PC-3 (cell line): ENCODE measurements at regions not wholly inside any gene's neighbourhood (a gene's known extent, or its start where the extent isn't known, plus 50 kb on each side); places are given as distances from the start of the nearest gene placed in this dataset.
A peak's percentile ranks its signal among the peaks of the same experiment; 100 is the strongest.

Experiments
- ATAC-seq: fragments of 200-7000 bp; cut with Tn5 transposase; 2 replicates; pipeline ENCODE4 v1.9.1; 2020; ENCODE audit warnings: mild to moderate bottlenecking, moderate library complexity
- BruUV-seq: library from RNA; stranded (reverse); fragments of 400-500 nt; replicated peaks from 2 replicates; lab custom pipeline; 2021; lab: Mats Ljungman, UMichigan
- CTCF ChIA-PET: fragments of 300-600 bp; sonication (Branson Sonifier 250); formaldehyde crosslinking; loops from one replicate; lab custom pipeline; 2022; ENCODE audit warnings: antibody characterized with exemption; lab: Charles Lee
- POLR2A ChIA-PET: fragments of 300-600 bp; sonication (Branson Sonifier 250); formaldehyde crosslinking; loops from one replicate; lab custom pipeline; 2022; ENCODE audit warnings: antibody characterized with exemption; ENCODE audit not compliant: unreplicated experiment; lab: Charles Lee
- DNase-seq: peaks from one replicate; pipeline ENCODE4 v3.0.0-alpha.2; 2015
- H2AFZ ChIP-seq: fragments of 300-600 bp; sonication (generic); 2 replicates; pipeline ENCODE4 v1.6.0; 2016; ENCODE audit warnings: antibody characterized with exemption, low read length
- H3F3A ChIP-seq: fragments of 300-600 bp; sonication (generic); one replicate; pipeline ENCODE4 v1.6.0; 2017; ENCODE audit warnings: antibody characterized with exemption, low read length, control low read depth, mild to moderate bottlenecking; ENCODE audit not compliant: unreplicated experiment
- H3K27ac ChIP-seq: fragments of 300-600 bp; sonication (generic); 2 replicates; pipeline ENCODE4 v1.5.1; 2016; ENCODE audit warnings: mild to moderate bottlenecking, low read length
- H3K27me3 ChIP-seq: fragments of 300-600 bp; sonication (generic); 2 replicates; pipeline ENCODE4 v1.6.1; 2016; ENCODE audit warnings: low read length, mixed read lengths
- H3K36me3 ChIP-seq: fragments of 300-600 bp; sonication (generic); 2 replicates; pipeline ENCODE4 v1.6.1; 2016; ENCODE audit warnings: low read depth, mixed run types, low read length, mixed read lengths
- H3K4me1 ChIP-seq: fragments of 300-600 bp; sonication (generic); 2 replicates; pipeline ENCODE4 v1.5.1; 2016; ENCODE audit warnings: low read length; ENCODE audit not compliant: insufficient read depth
- H3K4me2 ChIP-seq: fragments of 300-600 bp; sonication (generic); 2 replicates; pipeline ENCODE4 v1.6.0; 2016; ENCODE audit warnings: low read length
- H3K4me3 ChIP-seq: fragments of 300-600 bp; sonication (generic); 2 replicates; pipeline ENCODE4 v1.5.1; 2016; ENCODE audit warnings: mild to moderate bottlenecking, low read length, mixed read lengths
- H3K79me2 ChIP-seq: fragments of 300-600 bp; sonication (generic); 2 replicates; pipeline ENCODE4 v1.6.1; 2017; ENCODE audit warnings: low read length, mixed read lengths
- H3K9ac ChIP-seq: fragments of 300-600 bp; sonication (generic); 2 replicates; pipeline ENCODE4 v1.6.0; 2016; ENCODE audit warnings: mild to moderate bottlenecking, low read length
- H3K9me2 ChIP-seq: fragments of 300-600 bp; sonication (generic); replicated peaks from 2 replicates; pipeline ENCODE4 v1.6.1; 2016; ENCODE audit warnings: mixed run types, low read length, mixed read lengths
- H3K9me3 ChIP-seq: fragments of 300-600 bp; sonication (generic); 2 replicates; pipeline ENCODE4 v1.6.1; 2016; ENCODE audit warnings: low read length, mixed read lengths
- H4K20me1 ChIP-seq: fragments of 300-600 bp; sonication (generic); 2 replicates; pipeline ENCODE4 v1.6.1; 2016; ENCODE audit warnings: low read length, mixed read lengths
- EZH2 ChIP-seq: fragments of 300-600 bp; sonication (generic); IDR thresholded peaks from one replicate; pipeline ENCODE4 v1.6.1; 2017; ENCODE audit warnings: antibody characterized with exemption, mild to moderate bottlenecking, low read length; ENCODE audit not compliant: unreplicated experiment
- EZH2phosphoT487 ChIP-seq: fragments of 300-600 bp; sonication (generic); IDR thresholded peaks from 2 replicates; pipeline ENCODE4 v1.6.1; 2018; ENCODE audit warnings: mild to moderate bottlenecking, antibody characterized with exemption, low read length, borderline replicate concordance
- intact Hi-C: fragments of 100-400 bp; cut with micrococcal nuclease; formaldehyde crosslinking; loops from 2 replicates; pipeline ENCODE4 v1.9.0; 2023
- TF ChIP-seq, protein P1 (sequence below): fragments of 300-600 bp; sonication (generic); conservative IDR thresholded peaks from 2 replicates; pipeline ENCODE4 v1.5.1; 2017; ENCODE audit warnings: antibody characterized with exemption, low read depth, mild to moderate bottlenecking, low read length

DNA sequence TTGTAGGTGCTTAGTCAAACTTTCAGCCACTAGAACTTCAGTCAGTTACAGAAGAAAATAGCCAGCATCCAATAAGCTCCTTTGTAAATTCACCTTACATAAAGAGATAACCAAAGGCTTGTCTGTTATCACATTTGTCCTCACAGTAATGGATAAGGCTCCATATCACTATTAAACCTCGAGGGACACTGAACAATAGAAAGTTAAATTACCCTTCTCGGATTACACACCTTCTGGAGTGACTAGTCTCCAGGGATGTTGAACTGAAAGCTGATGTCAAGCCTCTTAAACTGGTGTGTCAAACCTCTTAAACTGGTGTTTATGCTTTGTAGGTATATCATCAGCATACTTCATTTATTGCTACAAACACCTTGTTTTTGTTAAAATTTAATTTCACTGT is 639.0 kb downstream of the CENPC start:
- POLR2A ChIA-PET, result no interaction called here
- Histone ChIP-seq H3K4me2 (no peak overlapping the region), H3K9me2 (no peaks in the 10 kb centered on the region), H3K27ac (no peak overlapping the region), H3K79me2 (no peaks in the 10 kb centered on the region), H3K4me3 (no peak overlapping the region), H3K36me3 (no peaks in the 10 kb centered on the region), H3K9me3 (no peaks in the 10 kb centered on the region), H3F3A (no peaks in the 10 kb centered on the region), H3K4me1 (no peaks in the 10 kb centered on the region), H2AFZ (no peak overlapping the region), H4K20me1 (no peaks in the 10 kb centered on the region), H3K9ac (no peak overlapping the region), H3K27me3 (no peaks in the 10 kb centered on the region)
- BruUV-seq, result no TSS peak
- TF ChIP-seq EZH2phosphoT487 (no peak), EZH2 (no peak)
- TF ChIP-seq, protein P1, sequence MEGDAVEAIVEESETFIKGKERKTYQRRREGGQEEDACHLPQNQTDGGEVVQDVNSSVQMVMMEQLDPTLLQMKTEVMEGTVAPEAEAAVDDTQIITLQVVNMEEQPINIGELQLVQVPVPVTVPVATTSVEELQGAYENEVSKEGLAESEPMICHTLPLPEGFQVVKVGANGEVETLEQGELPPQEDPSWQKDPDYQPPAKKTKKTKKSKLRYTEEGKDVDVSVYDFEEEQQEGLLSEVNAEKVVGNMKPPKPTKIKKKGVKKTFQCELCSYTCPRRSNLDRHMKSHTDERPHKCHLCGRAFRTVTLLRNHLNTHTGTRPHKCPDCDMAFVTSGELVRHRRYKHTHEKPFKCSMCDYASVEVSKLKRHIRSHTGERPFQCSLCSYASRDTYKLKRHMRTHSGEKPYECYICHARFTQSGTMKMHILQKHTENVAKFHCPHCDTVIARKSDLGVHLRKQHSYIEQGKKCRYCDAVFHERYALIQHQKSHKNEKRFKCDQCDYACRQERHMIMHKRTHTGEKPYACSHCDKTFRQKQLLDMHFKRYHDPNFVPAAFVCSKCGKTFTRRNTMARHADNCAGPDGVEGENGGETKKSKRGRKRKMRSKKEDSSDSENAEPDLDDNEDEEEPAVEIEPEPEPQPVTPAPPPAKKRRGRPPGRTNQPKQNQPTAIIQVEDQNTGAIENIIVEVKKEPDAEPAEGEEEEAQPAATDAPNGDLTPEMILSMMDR, result no peak
- CTCF ChIA-PET, result no interaction called here
- intact Hi-C loops, result no loop called here
- ATAC-seq (peak; percentile 76), DNase-seq (peak; percentile 30)

DNA sequence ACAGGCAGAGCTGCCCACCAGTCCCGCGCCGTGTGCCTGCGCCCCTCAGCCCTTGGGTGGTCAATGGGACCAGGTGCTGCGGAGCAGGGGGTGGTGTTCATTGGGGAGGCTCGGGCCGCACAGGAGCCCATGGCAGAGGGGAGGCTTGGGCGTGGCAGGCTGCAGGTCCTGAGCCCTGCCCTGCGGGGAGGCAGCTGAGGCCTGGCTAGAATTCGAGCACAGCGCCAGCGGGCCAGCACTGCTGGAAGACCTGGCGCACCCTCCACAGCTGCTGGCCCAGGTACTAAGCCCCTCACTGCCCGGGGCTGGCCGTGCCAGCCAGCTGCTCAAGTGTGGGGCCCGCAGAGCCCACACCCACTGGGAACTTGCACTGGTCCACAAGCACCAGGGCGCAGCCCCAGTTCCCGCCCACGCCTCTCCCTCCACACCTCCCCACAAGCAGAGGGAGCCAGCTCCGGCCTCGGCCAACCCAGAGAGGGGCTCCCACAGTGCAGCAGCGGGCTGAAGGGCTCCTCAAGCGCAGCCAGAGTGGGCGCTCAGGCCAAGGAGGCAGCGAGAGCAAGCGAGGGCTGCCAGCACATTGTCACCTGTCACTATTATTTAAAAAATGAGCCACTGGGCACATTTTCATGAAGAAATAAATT is 645.8 kb downstream of the CENPC start:
- no peak for ATAC-seq
- BruUV-seq, result no TSS peak

DNA sequence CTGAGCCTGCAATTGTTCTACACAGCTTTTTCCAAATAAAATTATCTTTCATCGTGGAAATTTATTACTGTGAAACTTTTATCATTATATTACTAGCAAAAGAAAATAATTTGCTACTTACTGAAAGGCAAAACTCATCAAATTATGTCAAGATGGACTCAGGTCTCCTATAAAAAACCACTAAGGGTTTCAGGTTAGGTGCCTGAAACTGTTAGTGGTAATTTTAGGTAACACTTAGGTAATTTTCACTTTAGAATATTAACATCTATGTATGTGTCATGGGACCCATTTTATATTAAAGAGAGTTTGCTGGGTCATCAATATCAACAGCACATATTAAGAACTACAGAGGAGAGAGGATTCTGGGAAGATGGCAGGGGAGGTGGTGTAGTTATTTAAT is 651.5 kb downstream of the CENPC start:
- Histone ChIP-seq H3K4me1 (no peaks in the 10 kb centered on the region), H3K4me2 (no peak overlapping the region), H3K27ac (no peak overlapping the region), H3K27me3 (no peaks in the 10 kb centered on the region), H3K36me3 (no peaks in the 10 kb centered on the region), H3K79me2 (no peaks in the 10 kb centered on the region), H3K9me3 (no peaks in the 10 kb centered on the region), H3F3A (no peaks in the 10 kb centered on the region), H3K4me3 (no peak overlapping the region), H2AFZ (no peak overlapping the region), H3K9me2 (no peaks in the 10 kb centered on the region; the same call in 1 of the 2 replicates), H3K9ac (no peak overlapping the region), H4K20me1 (no peaks in the 10 kb centered on the region)
- CTCF ChIA-PET, result no interaction called here
- POLR2A ChIA-PET, result no interaction called here
- no peak for ATAC-seq
- BruUV-seq, result no TSS peak
- DNase-seq, result no peak
- intact Hi-C loops, result no loop called here
- TF ChIP-seq EZH2phosphoT487, result no peak
- TF ChIP-seq, protein P1, result no peak
- no peak for TF ChIP-seq EZH2

More for the DNA sequence above, 645.8 kb downstream of the CENPC start:
- H3K4me1 ChIP-seq, result no peaks in the 10 kb centered on the region
- no peaks in the 10 kb centered on the region for H4K20me1 ChIP-seq
- no peak for DNase-seq
- H3K4me3 ChIP-seq, result no peak overlapping the region
- H3K4me2 ChIP-seq, result no peak overlapping the region
- ChIA-PET CTCF (no interaction called here), POLR2A (no interaction called here)
- no peaks in the 10 kb centered on the region for H3K27me3 ChIP-seq
- no peak overlapping the region for H2AFZ ChIP-seq
- H3K79me2 ChIP-seq, result no peaks in the 10 kb centered on the region
- TF ChIP-seq, protein P1, result no peak
- TF ChIP-seq EZH2phosphoT487 (no peak), EZH2 (no peak)
- H3K36me3 ChIP-seq, result no peaks in the 10 kb centered on the region
- no peak overlapping the region for H3K27ac ChIP-seq
- no peaks in the 10 kb centered on the region for H3F3A ChIP-seq
- H3K9ac ChIP-seq, result no peak overlapping the region
- intact Hi-C loops, result no loop called here
- H3K9me3 ChIP-seq, result no peaks in the 10 kb centered on the region
- no peaks in the 10 kb centered on the region for H3K9me2 ChIP-seq
